Loucy (cell line): ENCODE measurements at regions not wholly inside any gene's neighbourhood (a gene's known extent, or its start where the extent isn't known, plus 50 kb on each side); places are given as distances from the start of the nearest gene placed in this dataset.

Source experiments
- H2AFZ ChIP-seq: fragments of 200-600 bp; sonication (generic); 2 replicates; pipeline ENCODE4 v1.6.0; 2016; ENCODE audit warnings: antibody characterized with exemption, mild to moderate bottlenecking, low read length, moderate library complexity
- H3F3A ChIP-seq: fragments of 200-600 bp; 2 replicates; pipeline ENCODE4 v1.6.0; 2016; ENCODE audit warnings: antibody characterized with exemption, low read depth, mild to moderate bottlenecking
- H3K27me3 ChIP-seq: fragments of 200-600 bp; sonication (generic); 2 replicates; pipeline ENCODE4 v1.6.1; 2014; ENCODE audit warnings: low read length, mild to moderate bottlenecking; ENCODE audit not compliant: insufficient read depth, poor library complexity, severe bottlenecking
- H3K36me3 ChIP-seq: fragments of 200-600 bp; sonication (generic); 2 replicates; pipeline ENCODE4 v1.6.1; 2016; ENCODE audit warnings: low read length; ENCODE audit not compliant: insufficient read depth
- H3K4me1 ChIP-seq: fragments of 200-600 bp; sonication (generic); 2 replicates; pipeline ENCODE4 v1.5.1; 2014; ENCODE audit warnings: low read length, mild to moderate bottlenecking; ENCODE audit not compliant: insufficient read depth, poor library complexity, severe bottlenecking
- H3K4me2 ChIP-seq: fragments of 200-600 bp; sonication (generic); 2 replicates; pipeline ENCODE4 v1.6.0; 2014; ENCODE audit warnings: antibody characterized with exemption, low read length, low read depth, mild to moderate bottlenecking; ENCODE audit not compliant: poor library complexity, severe bottlenecking
- H3K4me3 ChIP-seq: fragments of 200-600 bp; sonication (generic); 2 replicates; pipeline ENCODE4 v1.5.1; 2014; ENCODE audit warnings: low read length, mild to moderate bottlenecking, mixed read lengths; ENCODE audit not compliant: poor library complexity, severe bottlenecking
- H3K79me2 ChIP-seq: fragments of 200-600 bp; sonication (generic); 2 replicates; pipeline ENCODE4 v1.6.1; 2014; ENCODE audit warnings: low read length; ENCODE audit not compliant: insufficient read depth
- H3K9ac ChIP-seq: fragments of 200-600 bp; sonication (generic); 2 replicates; pipeline ENCODE4 v1.6.0; 2014; ENCODE audit warnings: mild to moderate bottlenecking, low read depth, low read length, moderate library complexity; ENCODE audit not compliant: poor library complexity, severe bottlenecking
- H3K9me2 ChIP-seq: fragments of 200-600 bp; sonication (generic); replicated peaks from 2 replicates; pipeline ENCODE4 v1.6.1; 2016; ENCODE audit warnings: low read depth, low read length, mixed read lengths
- H3K9me3 ChIP-seq: fragments of 200-600 bp; sonication (generic); 2 replicates; pipeline ENCODE4 v1.6.1; 2014; ENCODE audit warnings: mild to moderate bottlenecking, antibody characterized with exemption, low read length, low read depth; ENCODE audit not compliant: insufficient read depth
- H4K20me1 ChIP-seq: fragments of 200-600 bp; sonication (generic); 2 replicates; pipeline ENCODE4 v1.6.0; 2014; ENCODE audit warnings: antibody characterized with exemption, low read length, mild to moderate bottlenecking; ENCODE audit not compliant: insufficient read depth, poor library complexity, severe bottlenecking
- CTCF ChIP-seq: fragments of 200-600 bp; sonication (generic); conservative IDR thresholded peaks from 2 replicates; pipeline ENCODE4 v1.5.1; 2014; ENCODE audit warnings: mild to moderate bottlenecking, antibody characterized with exemption, low read length
- EZH2phosphoT487 ChIP-seq: fragments of 200-600 bp; IDR thresholded peaks from 2 replicates; pipeline ENCODE4 v1.6.1; 2018; ENCODE audit warnings: antibody characterized with exemption, mild to moderate bottlenecking, moderate library complexity, borderline replicate concordance

- H4K20me1 ChIP-seq = no peaks in the 10 kb centered on the region
- no peak overlapping the region for H3K9ac ChIP-seq
- no peaks in the 10 kb centered on the region for H3K4me1 ChIP-seq
- no peaks in the 10 kb centered on the region for H3K36me3 ChIP-seq
- H2AFZ ChIP-seq = no peak overlapping the region
- H3K4me2 ChIP-seq = no peak overlapping the region
- no peak overlapping the region for H3K4me3 ChIP-seq
- no peaks in the 10 kb centered on the region for H3F3A ChIP-seq
- no peak for TF ChIP-seq CTCF
- TF ChIP-seq EZH2phosphoT487 = no peak
- H3K9me2 ChIP-seq = no peaks in the 10 kb centered on the region
- peaks cover 17% of the 10 kb centered on the region for H3K27me3 ChIP-seq
- H3K79me2 ChIP-seq = no peaks in the 10 kb centered on the region
- H3K9me3 ChIP-seq = no peaks in the 10 kb centered on the region
Measured at GRCh38 chr6:105566503-105566902, 163.6 kb upstream of the PREP start.

GRCh38 chr6:105564121-105564902 lies 161.4 kb upstream of the PREP start:
- Histone ChIP-seq H4K20me1 (no peaks in the 10 kb centered on the region), H3K36me3 (no peaks in the 10 kb centered on the region), H2AFZ (no peak overlapping the region), H3K4me3 (no peak overlapping the region), H3K4me1 (no peaks in the 10 kb centered on the region), H3K9me2 (no peaks in the 10 kb centered on the region), H3K9ac (no peak overlapping the region), H3K79me2 (no peaks in the 10 kb centered on the region), H3K9me3 (no peaks in the 10 kb centered on the region), H3F3A (no peaks in the 10 kb centered on the region), H3K4me2 (no peak overlapping the region), H3K27me3 (peaks cover 7% of the 10 kb centered on the region)
- no peak for TF ChIP-seq CTCF
- TF ChIP-seq EZH2phosphoT487 = no peak

- H3K9me2 ChIP-seq = no peaks in the 10 kb centered on the region
- no peak overlapping the region for H3K4me3 ChIP-seq
- H3K9me3 ChIP-seq = no peaks in the 10 kb centered on the region
- no peak overlapping the region for H3K9ac ChIP-seq
- H2AFZ ChIP-seq = no peak overlapping the region
- H3F3A ChIP-seq = no peaks in the 10 kb centered on the region
- H3K27me3 ChIP-seq = no peaks in the 10 kb centered on the region
- H4K20me1 ChIP-seq = no peaks in the 10 kb centered on the region
- TF ChIP-seq CTCF (no peak), EZH2phosphoT487 (no peak)
- H3K36me3 ChIP-seq = no peaks in the 10 kb centered on the region
- no peaks in the 10 kb centered on the region for H3K4me1 ChIP-seq
- no peaks in the 10 kb centered on the region for H3K79me2 ChIP-seq
- no peak overlapping the region for H3K4me2 ChIP-seq
Measured at GRCh38 chr6:105562027-105562426, 159.1 kb upstream of the PREP start.
